ENCODE measurements at regions not wholly inside any gene's neighbourhood (a gene's known extent, or its start where the extent isn't known, plus 50 kb on each side); places are given as distances from the start of the nearest gene placed in this dataset.

GRCh38 chr6:156502969-156503504 is 274.1 kb upstream of the ARID1B start:
- no peaks in the 10 kb centered on the region for H3K36me3 Mint-ChIP-seq (ENCODE audit: low read depth)
- peaks cover 8% of the 10 kb centered on the region for H3K27me3 Mint-ChIP-seq (ENCODE audit: insufficient read depth)
- DNase-seq, result no peak
- no peak overlapping the region for H3K4me3 Mint-ChIP-seq
- no peak overlapping the region for H3K27ac Mint-ChIP-seq
- peaks cover 9% of the 10 kb centered on the region for H3K9me3 Mint-ChIP-seq
- TF ChIP-seq CTCF (IDR thresholded peaks at IDR 0.05), result no peak
- no peaks in the 10 kb centered on the region for H3K4me1 Mint-ChIP-seq (ENCODE audit: low read depth)

- Mint-ChIP-seq H3K4me1 (ENCODE audit: low read depth) (no peaks in the 10 kb centered on the region), H3K4me3 (no peak overlapping the region), H3K27ac (no peak overlapping the region), H3K36me3 (ENCODE audit: low read depth) (no peaks in the 10 kb centered on the region), H3K27me3 (ENCODE audit: insufficient read depth) (peaks cover 7% of the 10 kb centered on the region), H3K9me3 (peaks cover 8% of the 10 kb centered on the region)
- no peak for DNase-seq
- TF ChIP-seq CTCF (IDR thresholded peaks at IDR 0.05), result no peak
Observed at GRCh38 chr6:156497618-156498017, 279.6 kb upstream of the ARID1B start.

GRCh38 chr6:156487877-156488276 is 289.3 kb upstream of the ARID1B start:
- no peaks in the 10 kb centered on the region for H3K4me1 Mint-ChIP-seq (ENCODE audit: low read depth)
- no peaks in the 10 kb centered on the region; the same call in 1 of the 2 replicates for H3K27me3 Mint-ChIP-seq (ENCODE audit: insufficient read depth)
- H3K4me3 Mint-ChIP-seq, result no peak overlapping the region
- H3K9me3 Mint-ChIP-seq, result peaks cover 31% of the 10 kb centered on the region
- no peak for DNase-seq
- no peaks in the 10 kb centered on the region for H3K36me3 Mint-ChIP-seq (ENCODE audit: low read depth)
- no peak for TF ChIP-seq CTCF (IDR thresholded peaks at IDR 0.05)
- H3K27ac Mint-ChIP-seq, result no peak overlapping the region

- H3K36me3 Mint-ChIP-seq (ENCODE audit: low read depth), result no peaks in the 10 kb centered on the region
- no peak overlapping the region for H3K4me3 Mint-ChIP-seq
- H3K4me1 Mint-ChIP-seq (ENCODE audit: low read depth), result no peaks in the 10 kb centered on the region
- H3K9me3 Mint-ChIP-seq, result peaks cover 25% of the 10 kb centered on the region
- no peaks in the 10 kb centered on the region for H3K27me3 Mint-ChIP-seq (ENCODE audit: insufficient read depth)
- no peak for TF ChIP-seq CTCF (IDR thresholded peaks at IDR 0.05)
- DNase-seq, result no peak
- H3K27ac Mint-ChIP-seq, result no peak overlapping the region
Observed at GRCh38 chr6:156485150-156485549, 292.0 kb upstream of the ARID1B start.

GRCh38 chr6:156474507-156475120 is 302.6 kb upstream of the ARID1B start:
- H3K9me3 Mint-ChIP-seq, result no peaks in the 10 kb centered on the region; the same call in 1 of the 2 replicates
- TF ChIP-seq CTCF (IDR thresholded peaks at IDR 0.05), result no peak
- H3K27ac Mint-ChIP-seq, result no peak overlapping the region

More at GRCh38 chr6:156474507-156475120, 302.6 kb upstream of the ARID1B start:
- no peaks in the 10 kb centered on the region for H3K36me3 Mint-ChIP-seq (ENCODE audit: low read depth)
- DNase-seq, result no peak
- H3K27me3 Mint-ChIP-seq (ENCODE audit: insufficient read depth), result no peaks in the 10 kb centered on the region; the same call in 1 of the 2 replicates
- H3K4me1 Mint-ChIP-seq (ENCODE audit: low read depth), result no peaks in the 10 kb centered on the region
- H3K4me3 Mint-ChIP-seq, result no peak overlapping the region

All from HFFc6 (cell line).